DND-41 (cell line): ENCODE measurements at regions not wholly inside any gene's neighbourhood (a gene's known extent, or its start where the extent isn't known, plus 50 kb on each side); places are given as distances from the start of the nearest gene placed in this dataset.

Experiments
- ATAC-seq: fragments of 200-7000 bp; cut with Tn5 transposase; 3 replicates; pipeline ENCODE4 v1.9.1; 2021; ENCODE audit warnings: low read depth; ENCODE audit not compliant: insufficient read depth
- DNase-seq: peaks from one replicate; pipeline ENCODE4 v3.0.0-alpha.2; 2020
- H2AFZ ChIP-seq: 2 replicates; pipeline ENCODE4 v1.6.0; 2012; ENCODE audit warnings: low read depth, low read length
- H3K27ac ChIP-seq: 2 replicates; pipeline ENCODE4 v1.5.1; 2012; ENCODE audit warnings: low read length, inconsistent platforms
- H3K27me3 ChIP-seq: fragments of 200-600 bp; sonication (generic); 2 replicates; pipeline ENCODE4 v1.6.0; 2012; ENCODE audit warnings: low read length, mild to moderate bottlenecking, inconsistent platforms; ENCODE audit not compliant: insufficient read depth, poor library complexity
- H3K36me3 ChIP-seq: 2 replicates; pipeline ENCODE4 v1.5.1; 2012; ENCODE audit warnings: low read length, inconsistent platforms; ENCODE audit not compliant: insufficient read depth
- H3K4me1 ChIP-seq: 2 replicates; pipeline ENCODE4 v1.5.1; 2012; ENCODE audit warnings: mild to moderate bottlenecking, low read length; ENCODE audit not compliant: insufficient read depth
- H3K4me2 ChIP-seq: 2 replicates; pipeline ENCODE4 v1.6.0; 2012; ENCODE audit warnings: mild to moderate bottlenecking, moderate library complexity, low read length, inconsistent platforms; ENCODE audit not compliant: insufficient read depth
- H3K4me3 ChIP-seq, 2 experiments: fragments of 200-600 bp in 1 of 2; shearing (Covaris generic) in 1 of 2; 2 replicates each; pipeline ENCODE4 v1.5.1; 2012 to 2016; ENCODE audit warnings: inconsistent platforms in 2 of 2, low read length in 2 of 2, mild to moderate bottlenecking in 2 of 2, low read depth in 1 of 2, moderate library complexity in 1 of 2
- H3K79me2 ChIP-seq: 2 replicates; pipeline ENCODE4 v1.6.0; 2012; ENCODE audit warnings: low read length, inconsistent platforms; ENCODE audit not compliant: insufficient read depth
- H3K9ac ChIP-seq: 2 replicates; pipeline ENCODE4 v1.6.0; 2012; ENCODE audit warnings: low read depth, mild to moderate bottlenecking, inconsistent platforms, low read length, moderate library complexity
- H3K9me3 ChIP-seq: 2 replicates; pipeline ENCODE4 v1.5.1; 2012; ENCODE audit warnings: low read length, moderate library complexity, mild to moderate bottlenecking, inconsistent platforms; ENCODE audit not compliant: insufficient read depth, severe bottlenecking
- H4K20me1 ChIP-seq: 2 replicates; pipeline ENCODE4 v1.6.0; 2012; ENCODE audit warnings: low read length; ENCODE audit not compliant: insufficient read depth
- EZH2 ChIP-seq: IDR thresholded peaks from 3 replicates; pipeline ENCODE4 v1.6.1; 2012; ENCODE audit warnings: borderline replicate concordance, low read depth, mild to moderate bottlenecking, moderate library complexity, low read length, inconsistent platforms; ENCODE audit not compliant: severe bottlenecking
- TF ChIP-seq, protein P1 (sequence below): IDR thresholded peaks from 2 replicates; pipeline ENCODE4 v1.5.1; 2012; ENCODE audit warnings: borderline replicate concordance, low read length, moderate library complexity, mild to moderate bottlenecking; ENCODE audit not compliant: poor library complexity, severe bottlenecking; ENCODE audit errors: extremely low read depth

DNA sequence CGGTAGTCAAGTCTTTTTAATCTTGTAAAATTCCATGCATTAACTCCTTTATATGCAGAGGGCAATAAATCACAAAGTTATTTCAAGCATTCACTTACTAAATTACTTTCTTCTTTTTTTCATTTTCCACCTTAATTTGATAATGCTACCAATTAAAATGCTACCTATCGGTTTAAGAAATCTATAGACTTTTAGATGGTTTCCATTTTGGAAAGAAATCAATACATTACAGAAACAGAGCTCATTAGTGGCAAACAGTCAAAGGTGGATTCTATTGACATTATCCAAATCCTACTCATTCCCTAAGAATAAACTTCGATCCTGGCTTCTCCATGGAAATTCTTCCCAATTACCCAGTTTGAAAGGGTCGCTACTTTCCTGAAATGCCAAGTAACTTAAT is 176.5 kb downstream of the MREG start:
- H3K4me2 ChIP-seq, result no peak overlapping the region
- no peaks in the 10 kb centered on the region for H3K9me3 ChIP-seq
- H3K36me3 ChIP-seq, result no peaks in the 10 kb centered on the region
- H3K79me2 ChIP-seq, result no peaks in the 10 kb centered on the region
- H3K27ac ChIP-seq, result no peak overlapping the region
- peaks cover 4% of the 10 kb centered on the region for H3K4me1 ChIP-seq
- H3K9ac ChIP-seq, result no peak overlapping the region
- ATAC-seq (no peak), DNase-seq (no peak)
- H3K4me3 ChIP-seq, result no peak overlapping the region
- H2AFZ ChIP-seq, result no peak overlapping the region
- TF ChIP-seq, protein P1, sequence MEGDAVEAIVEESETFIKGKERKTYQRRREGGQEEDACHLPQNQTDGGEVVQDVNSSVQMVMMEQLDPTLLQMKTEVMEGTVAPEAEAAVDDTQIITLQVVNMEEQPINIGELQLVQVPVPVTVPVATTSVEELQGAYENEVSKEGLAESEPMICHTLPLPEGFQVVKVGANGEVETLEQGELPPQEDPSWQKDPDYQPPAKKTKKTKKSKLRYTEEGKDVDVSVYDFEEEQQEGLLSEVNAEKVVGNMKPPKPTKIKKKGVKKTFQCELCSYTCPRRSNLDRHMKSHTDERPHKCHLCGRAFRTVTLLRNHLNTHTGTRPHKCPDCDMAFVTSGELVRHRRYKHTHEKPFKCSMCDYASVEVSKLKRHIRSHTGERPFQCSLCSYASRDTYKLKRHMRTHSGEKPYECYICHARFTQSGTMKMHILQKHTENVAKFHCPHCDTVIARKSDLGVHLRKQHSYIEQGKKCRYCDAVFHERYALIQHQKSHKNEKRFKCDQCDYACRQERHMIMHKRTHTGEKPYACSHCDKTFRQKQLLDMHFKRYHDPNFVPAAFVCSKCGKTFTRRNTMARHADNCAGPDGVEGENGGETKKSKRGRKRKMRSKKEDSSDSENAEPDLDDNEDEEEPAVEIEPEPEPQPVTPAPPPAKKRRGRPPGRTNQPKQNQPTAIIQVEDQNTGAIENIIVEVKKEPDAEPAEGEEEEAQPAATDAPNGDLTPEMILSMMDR, result no peak
- no peak for TF ChIP-seq EZH2
- no peaks in the 10 kb centered on the region for H3K27me3 ChIP-seq
- H4K20me1 ChIP-seq, result no peaks in the 10 kb centered on the region

DNA sequence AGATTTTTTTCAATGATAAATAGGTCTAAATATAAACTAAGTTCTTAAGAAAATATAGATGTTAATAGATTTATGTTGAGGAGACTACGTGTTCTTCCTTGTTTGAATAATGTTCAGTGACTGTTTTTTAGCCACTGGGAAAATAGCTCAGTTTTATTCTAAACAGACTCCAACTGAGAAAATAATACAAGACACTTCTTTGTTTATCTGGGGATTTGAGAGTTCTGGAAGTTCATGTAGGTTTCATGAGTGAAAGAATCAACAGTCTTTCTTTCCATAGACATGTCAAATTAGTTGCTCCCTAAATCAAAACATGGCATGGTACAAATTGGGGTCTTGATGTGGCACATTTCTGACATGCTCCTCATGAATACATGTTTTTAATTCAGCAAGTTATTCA is 177.7 kb downstream of the MREG start:
- no peaks in the 10 kb centered on the region for H3K27me3 ChIP-seq
- no peak overlapping the region for H3K9ac ChIP-seq
- H2AFZ ChIP-seq, result no peak overlapping the region
- no peak overlapping the region for H3K27ac ChIP-seq
- H3K4me3 ChIP-seq, result no peak overlapping the region
- ATAC-seq (no peak), DNase-seq (no peak)
- TF ChIP-seq, protein P1, result no peak
- TF ChIP-seq EZH2, result no peak
- no peaks in the 10 kb centered on the region for H4K20me1 ChIP-seq
- no peaks in the 10 kb centered on the region for H3K9me3 ChIP-seq
- no peaks in the 10 kb centered on the region for H3K36me3 ChIP-seq
- H3K4me2 ChIP-seq, result no peak overlapping the region
- H3K79me2 ChIP-seq, result no peaks in the 10 kb centered on the region
- H3K4me1 ChIP-seq, result peaks cover 16% of the 10 kb centered on the region

DNA sequence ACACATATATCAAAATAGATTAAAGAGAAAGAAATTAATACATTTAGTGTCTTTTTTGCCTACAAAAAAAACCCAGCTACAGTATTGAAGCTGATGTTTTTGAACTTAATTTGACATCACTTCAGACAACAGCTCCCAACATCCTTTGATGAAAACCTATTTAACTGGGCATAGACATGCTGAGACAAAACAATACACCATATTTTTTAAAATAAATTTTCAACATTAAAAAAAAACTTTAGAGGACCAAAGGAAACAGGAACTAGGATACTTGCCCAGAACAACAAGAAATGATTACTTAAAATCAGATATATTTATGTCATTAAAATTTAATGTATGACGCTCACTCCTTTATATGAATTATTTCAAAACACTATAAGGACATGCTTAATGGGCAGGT is 178.1 kb downstream of the MREG start:
- no peak for TF ChIP-seq EZH2
- TF ChIP-seq, protein P1, result no peak
- no peaks in the 10 kb centered on the region for H3K79me2 ChIP-seq

More for the DNA sequence above, 178.1 kb downstream of the MREG start:
- Histone ChIP-seq H3K4me2 (no peak overlapping the region), H3K9me3 (no peaks in the 10 kb centered on the region), H2AFZ (no peak overlapping the region), H3K4me3 (no peak overlapping the region), H3K9ac (no peak overlapping the region), H3K4me1 (peaks cover 16% of the 10 kb centered on the region), H3K36me3 (no peaks in the 10 kb centered on the region), H4K20me1 (no peaks in the 10 kb centered on the region), H3K27me3 (no peaks in the 10 kb centered on the region), H3K27ac (no peak overlapping the region)
- DNase-seq, result no peak
- ATAC-seq, result no peak
